NT2/D1 (cell line): ENCODE measurements at regions not wholly inside any gene's neighbourhood (a gene's known extent, or its start where the extent isn't known, plus 50 kb on each side); places are given as distances from the start of the nearest gene placed in this dataset.

Experiments used
- DNase-seq: peaks from one replicate; pipeline ENCODE4 v3.0.0-alpha.2; 2011; ENCODE audit warnings: low read depth, low spot score
- H3K27me3 ChIP-seq: 2 replicates; pipeline ENCODE4 v1.6.0; 2011; ENCODE audit warnings: mild to moderate bottlenecking; ENCODE audit not compliant: insufficient read length, insufficient read depth
- H3K36me3 ChIP-seq: 2 replicates; pipeline ENCODE4 v1.6.1; 2011; ENCODE audit warnings: mild to moderate bottlenecking, low read length, mixed read lengths; ENCODE audit not compliant: insufficient read depth, insufficient read length
- H3K4me1 ChIP-seq: 2 replicates; pipeline ENCODE4 v1.5.1; 2011; ENCODE audit not compliant: insufficient read depth, insufficient read length
- H3K4me3 ChIP-seq: 2 replicates; pipeline ENCODE4 v1.5.1; 2011; ENCODE audit warnings: low read depth; ENCODE audit not compliant: insufficient read length
- H3K9ac ChIP-seq: 2 replicates; pipeline ENCODE4 v1.6.0; 2011; ENCODE audit warnings: low read depth; ENCODE audit not compliant: insufficient read length
- H3K9me3 ChIP-seq: 2 replicates; pipeline ENCODE4 v1.5.1; 2011; ENCODE audit warnings: mild to moderate bottlenecking, low read length; ENCODE audit not compliant: insufficient read depth
- SUZ12 ChIP-seq: IDR thresholded peaks from 2 replicates; pipeline ENCODE4 v1.6.1; 2011; ENCODE audit not compliant: insufficient read length, insufficient read depth; ENCODE audit errors: extremely low read depth
- YY1 ChIP-seq: IDR thresholded peaks from 2 replicates; pipeline ENCODE4 v1.6.1; 2011; ENCODE audit not compliant: insufficient read length, insufficient read depth
- ZNF274 ChIP-seq: IDR thresholded peaks from 2 replicates; pipeline ENCODE4 v1.6.1; 2011; ENCODE audit warnings: mild to moderate bottlenecking, low read depth, low read length

- H3K4me1 ChIP-seq: no peaks in the 10 kb centered on the region
- H3K36me3 ChIP-seq: no peaks in the 10 kb centered on the region
- no peak for TF ChIP-seq SUZ12
- no peak for TF ChIP-seq YY1
- no peak for TF ChIP-seq ZNF274
- no peak overlapping the region for H3K9ac ChIP-seq
- H3K27me3 ChIP-seq: no peaks in the 10 kb centered on the region
- no peaks in the 10 kb centered on the region for H3K9me3 ChIP-seq
- H3K4me3 ChIP-seq: no peak overlapping the region
- no peak for DNase-seq
Observed at GRCh38 chr20:11159728-11160127, 485.9 kb upstream of the JAG1 start.

DNA sequence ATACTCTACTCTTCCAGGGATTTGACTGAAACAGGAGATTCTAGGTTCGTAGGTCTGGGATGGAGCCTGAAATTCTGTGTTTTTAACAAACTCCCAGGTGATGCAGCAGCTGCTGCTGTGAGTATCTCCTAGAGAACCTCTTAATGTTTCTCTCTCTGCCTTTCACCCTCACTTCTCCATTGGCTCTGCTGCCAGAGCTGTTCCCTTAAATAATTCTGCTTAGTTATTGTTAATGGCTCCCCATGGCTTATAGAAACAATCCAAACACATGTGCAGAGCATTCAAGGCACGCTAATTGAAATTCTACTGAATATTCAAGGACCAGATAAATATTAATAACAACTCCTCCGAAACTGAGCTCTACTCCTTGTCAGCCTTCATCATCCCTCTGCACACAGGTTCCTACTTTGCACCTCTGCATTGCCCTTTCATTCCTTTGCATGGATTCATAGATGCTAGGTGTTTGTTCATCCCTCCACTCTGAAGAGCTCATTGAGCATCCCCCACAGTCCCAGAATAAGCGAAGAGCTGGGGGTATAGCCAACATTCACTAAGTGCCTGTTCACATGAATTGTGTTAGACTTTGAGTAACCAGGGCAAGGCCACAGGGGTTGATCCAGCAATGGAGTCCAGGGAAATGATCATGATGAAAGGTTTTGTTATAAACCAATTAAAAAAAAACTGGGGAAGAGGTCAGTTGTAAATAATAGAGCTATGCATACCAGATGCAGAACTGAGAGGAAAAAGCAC lies 488.4 kb upstream of the JAG1 start:
- Histone ChIP-seq H3K9me3 (no peaks in the 10 kb centered on the region), H3K36me3 (no peaks in the 10 kb centered on the region), H3K9ac (no peak overlapping the region), H3K4me1 (no peaks in the 10 kb centered on the region), H3K27me3 (no peaks in the 10 kb centered on the region), H3K4me3 (no peak overlapping the region)
- TF ChIP-seq YY1 (no peak), ZNF274 (no peak), SUZ12 (no peak)
- DNase-seq: no peak

DNA sequence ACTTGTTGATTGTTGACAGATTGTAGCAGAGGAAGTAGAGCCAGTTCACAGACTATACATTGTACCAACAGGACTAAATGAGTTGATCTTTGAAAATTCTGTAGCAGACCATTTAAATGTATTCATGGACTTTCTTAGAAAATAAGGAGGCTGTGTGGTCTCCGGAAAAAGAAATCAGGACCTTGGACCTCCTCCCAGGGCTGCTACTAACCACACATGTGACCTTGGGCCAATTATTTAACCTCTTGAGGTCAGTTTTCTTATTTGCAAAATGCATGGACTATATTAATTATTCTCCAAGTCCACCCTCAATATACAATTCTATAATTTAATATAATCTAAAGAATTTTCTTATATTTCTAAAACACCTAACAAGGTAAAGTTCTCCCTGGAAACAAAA lies 492.0 kb upstream of the JAG1 start:
- Histone ChIP-seq H3K4me1 (no peaks in the 10 kb centered on the region), H3K9ac (no peak overlapping the region), H3K27me3 (no peaks in the 10 kb centered on the region), H3K9me3 (no peaks in the 10 kb centered on the region), H3K36me3 (no peaks in the 10 kb centered on the region), H3K4me3 (no peak overlapping the region)
- no peak for DNase-seq
- TF ChIP-seq ZNF274 (no peak), YY1 (no peak), SUZ12 (no peak)

GRCh38 chr20:11166712-11167111 lies 492.9 kb upstream of the JAG1 start:
- Histone ChIP-seq H3K27me3 (no peaks in the 10 kb centered on the region), H3K9ac (no peak overlapping the region), H3K4me1 (no peaks in the 10 kb centered on the region), H3K36me3 (no peaks in the 10 kb centered on the region), H3K4me3 (no peak overlapping the region), H3K9me3 (no peaks in the 10 kb centered on the region)
- no peak for DNase-seq
- no peak for TF ChIP-seq SUZ12
- no peak for TF ChIP-seq ZNF274
- no peak for TF ChIP-seq YY1

DNA sequence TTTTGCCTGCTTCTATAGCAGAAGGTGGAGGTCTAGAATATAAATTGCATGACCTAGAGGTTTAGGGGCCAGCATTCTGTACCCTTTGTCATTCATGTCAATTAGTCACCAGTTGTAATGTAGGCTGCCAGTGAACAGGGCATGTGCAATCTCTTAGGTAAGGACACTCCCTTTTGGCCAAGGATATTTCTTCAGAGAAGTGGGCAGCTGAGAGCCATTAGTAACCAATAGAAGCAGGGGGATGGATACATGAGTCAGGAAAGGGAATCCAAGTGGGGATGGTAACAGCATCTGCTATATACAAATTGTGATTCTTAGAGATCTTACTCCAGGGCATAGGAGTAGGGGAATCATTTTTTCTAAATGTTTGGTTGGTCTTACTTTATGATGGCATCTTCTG lies 494.2 kb upstream of the JAG1 start:
- Histone ChIP-seq H3K9ac (no peak overlapping the region), H3K4me3 (no peak overlapping the region), H3K27me3 (no peaks in the 10 kb centered on the region), H3K9me3 (no peaks in the 10 kb centered on the region), H3K36me3 (no peaks in the 10 kb centered on the region), H3K4me1 (no peaks in the 10 kb centered on the region)
- no peak for TF ChIP-seq YY1
- TF ChIP-seq ZNF274: no peak
- TF ChIP-seq SUZ12: no peak
- DNase-seq: no peak

- H3K27me3 ChIP-seq: no peaks in the 10 kb centered on the region
- no peak overlapping the region for H3K4me3 ChIP-seq
- H3K4me1 ChIP-seq: no peaks in the 10 kb centered on the region
- no peaks in the 10 kb centered on the region for H3K36me3 ChIP-seq
- no peak overlapping the region for H3K9ac ChIP-seq
- no peak for TF ChIP-seq YY1
- TF ChIP-seq ZNF274: no peak
- no peak for TF ChIP-seq SUZ12
- no peaks in the 10 kb centered on the region for H3K9me3 ChIP-seq
- no peak for DNase-seq
Observed at GRCh38 chr20:11170025-11170424, 496.2 kb upstream of the JAG1 start.

DNA sequence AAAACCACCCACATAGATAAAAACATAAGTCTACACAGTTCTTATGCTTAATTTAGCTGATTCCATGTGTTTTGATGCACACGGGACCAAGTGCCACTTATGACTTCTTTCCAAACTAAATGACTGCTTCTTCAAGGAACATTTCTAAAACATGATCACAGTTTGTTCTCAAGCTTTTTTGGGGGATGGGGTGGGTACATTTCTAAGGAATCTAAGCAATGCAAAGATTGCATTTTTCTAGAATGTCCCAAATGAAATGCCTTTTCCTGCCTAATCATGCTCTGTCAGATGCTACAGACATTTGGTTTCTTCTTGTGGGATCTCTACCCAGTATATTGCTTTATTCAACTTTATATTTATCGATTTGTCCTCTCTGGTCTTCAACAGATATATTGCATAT lies 496.8 kb upstream of the JAG1 start:
- Histone ChIP-seq H3K9me3 (no peaks in the 10 kb centered on the region), H3K4me3 (no peak overlapping the region), H3K9ac (no peak overlapping the region), H3K27me3 (no peaks in the 10 kb centered on the region), H3K4me1 (no peaks in the 10 kb centered on the region), H3K36me3 (no peaks in the 10 kb centered on the region)
- DNase-seq: no peak
- no peak for TF ChIP-seq SUZ12
- TF ChIP-seq YY1: no peak
- no peak for TF ChIP-seq ZNF274
